ENCODE measurements at regions not wholly inside any gene's neighbourhood (a gene's known extent, or its start where the extent isn't known, plus 50 kb on each side); places are given as distances from the start of the nearest gene placed in this dataset.

DNA sequence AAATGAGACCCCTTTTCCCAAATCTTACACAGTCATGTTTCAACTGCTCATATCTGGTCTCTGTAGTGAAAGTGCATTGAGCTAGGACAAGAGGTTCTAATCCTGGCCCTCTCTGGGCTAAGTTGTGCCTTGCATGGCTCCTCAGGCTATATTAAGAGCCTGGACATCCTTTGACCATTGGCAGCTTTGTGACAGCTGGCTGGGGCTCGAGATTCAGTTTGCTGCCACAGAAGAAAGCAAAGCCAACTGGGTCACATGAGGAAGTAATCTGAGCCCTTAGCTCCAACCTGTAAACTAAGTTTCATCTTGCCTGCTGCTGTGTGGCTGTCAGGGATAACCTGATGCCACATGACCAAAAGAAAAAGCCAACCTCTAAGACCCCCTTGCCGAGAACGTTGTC, 51.8 kb upstream of the JADE1 start:
- peaks cover 17% of the 10 kb centered on the region for H3K4me1 Mint-ChIP-seq
- no peak overlapping the region for H3K4me3 Mint-ChIP-seq
- peak overlapping the region; percentile 50 for H3K27ac Mint-ChIP-seq
- ChIA-PET CTCF (interaction anchor here (1.5 kb wide), 1 partner anchor 45 kb away, joined by 4 read pairs; no protein-coding TSS in a partner anchor), POLR2A (interaction anchor here (0.6 kb wide), 1 partner anchor 84 kb away, joined by 3 read pairs; no protein-coding TSS in a partner anchor)
- H3K9me3 Mint-ChIP-seq = no peaks in the 10 kb centered on the region
- DNase-seq (ENCODE audit: low spot score) (no peak), ATAC-seq (peak; percentile 90)
- H3K36me3 Mint-ChIP-seq = no peaks in the 10 kb centered on the region
- no peaks in the 10 kb centered on the region for H3K27me3 Mint-ChIP-seq (ENCODE audit: low read depth)
- TF ChIP-seq GABPB1 (CRISPR knock-in tag; IDR thresholded peaks at IDR 0.05) (no peak), ZNF671 (CRISPR knock-in tag; IDR thresholded peaks at IDR 0.05) (no peak), TP53 (CRISPR knock-in tag; IDR thresholded peaks at IDR 0.05) (no peak), NFYB (CRISPR knock-in tag; conservative IDR thresholded peaks at IDR 0.05; ENCODE audit: low read depth) (no peak), KAT7 (CRISPR knock-in tag; IDR thresholded peaks at IDR 0.05; ENCODE audit: borderline replicate concordance) (no peak), ZBTB43 (CRISPR knock-in tag; IDR thresholded peaks at IDR 0.05) (no peak), ZNF138 (CRISPR knock-in tag; conservative IDR thresholded peaks at IDR 0.05) (no peak), IRF1 (CRISPR knock-in tag; IDR thresholded peaks at IDR 0.05) (no peak), FOXP1 (CRISPR knock-in tag; IDR thresholded peaks at IDR 0.05; ENCODE audit: borderline replicate concordance) (no peak), ZNF532 (CRISPR knock-in tag; IDR thresholded peaks at IDR 0.05; ENCODE audit: borderline replicate concordance) (no peak), ZNF219 (CRISPR knock-in tag; IDR thresholded peaks at IDR 0.05; ENCODE audit: borderline replicate concordance) (no peak), TEAD4 (CRISPR knock-in tag; IDR thresholded peaks at IDR 0.05) (no peak), NFE2L1 (CRISPR knock-in tag; IDR thresholded peaks at IDR 0.05) (no peak), ETV6 (CRISPR knock-in tag; IDR thresholded peaks at IDR 0.05) (0 out of 2 replicates have a peak, but pooled peaks have one; percentile 37), ZNF396 (CRISPR knock-in tag; IDR thresholded peaks at IDR 0.05; ENCODE audit: borderline replicate concordance) (no peak), TEAD1 (CRISPR knock-in tag; IDR thresholded peaks at IDR 0.05) (no peak), USF1 (CRISPR knock-in tag; IDR thresholded peaks at IDR 0.05) (peak; percentile 82), IRF2 (CRISPR knock-in tag; IDR thresholded peaks at IDR 0.05; ENCODE audit: borderline replicate concordance, low read depth) (no peak)
- TF ChIP-seq, protein P1, sequence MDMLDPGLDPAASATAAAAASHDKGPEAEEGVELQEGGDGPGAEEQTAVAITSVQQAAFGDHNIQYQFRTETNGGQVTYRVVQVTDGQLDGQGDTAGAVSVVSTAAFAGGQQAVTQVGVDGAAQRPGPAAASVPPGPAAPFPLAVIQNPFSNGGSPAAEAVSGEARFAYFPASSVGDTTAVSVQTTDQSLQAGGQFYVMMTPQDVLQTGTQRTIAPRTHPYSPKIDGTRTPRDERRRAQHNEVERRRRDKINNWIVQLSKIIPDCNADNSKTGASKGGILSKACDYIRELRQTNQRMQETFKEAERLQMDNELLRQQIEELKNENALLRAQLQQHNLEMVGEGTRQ (CRISPR knock-in tag; IDR thresholded peaks at IDR 0.05) = peak; percentile 87
- TF ChIP-seq, protein P2, sequence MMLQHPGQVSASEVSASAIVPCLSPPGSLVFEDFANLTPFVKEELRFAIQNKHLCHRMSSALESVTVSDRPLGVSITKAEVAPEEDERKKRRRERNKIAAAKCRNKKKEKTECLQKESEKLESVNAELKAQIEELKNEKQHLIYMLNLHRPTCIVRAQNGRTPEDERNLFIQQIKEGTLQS (CRISPR knock-in tag; conservative IDR thresholded peaks at IDR 0.05) = no peak
- TF ChIP-seq, protein P3, sequence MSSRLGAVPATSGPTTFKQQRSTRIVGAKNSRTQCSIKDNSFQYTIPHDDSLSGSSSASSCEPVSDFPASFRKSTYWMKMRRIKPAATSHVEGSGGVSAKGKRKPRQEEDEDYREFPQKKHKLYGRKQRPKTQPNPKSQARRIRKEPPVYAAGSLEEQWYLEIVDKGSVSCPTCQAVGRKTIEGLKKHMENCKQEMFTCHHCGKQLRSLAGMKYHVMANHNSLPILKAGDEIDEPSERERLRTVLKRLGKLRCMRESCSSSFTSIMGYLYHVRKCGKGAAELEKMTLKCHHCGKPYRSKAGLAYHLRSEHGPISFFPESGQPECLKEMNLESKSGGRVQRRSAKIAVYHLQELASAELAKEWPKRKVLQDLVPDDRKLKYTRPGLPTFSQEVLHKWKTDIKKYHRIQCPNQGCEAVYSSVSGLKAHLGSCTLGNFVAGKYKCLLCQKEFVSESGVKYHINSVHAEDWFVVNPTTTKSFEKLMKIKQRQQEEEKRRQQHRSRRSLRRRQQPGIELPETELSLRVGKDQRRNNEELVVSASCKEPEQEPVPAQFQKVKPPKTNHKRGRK (CRISPR knock-in tag; IDR thresholded peaks at IDR 0.05; ENCODE audit: borderline replicate concordance) = no peak
- TF ChIP-seq, protein P4, sequence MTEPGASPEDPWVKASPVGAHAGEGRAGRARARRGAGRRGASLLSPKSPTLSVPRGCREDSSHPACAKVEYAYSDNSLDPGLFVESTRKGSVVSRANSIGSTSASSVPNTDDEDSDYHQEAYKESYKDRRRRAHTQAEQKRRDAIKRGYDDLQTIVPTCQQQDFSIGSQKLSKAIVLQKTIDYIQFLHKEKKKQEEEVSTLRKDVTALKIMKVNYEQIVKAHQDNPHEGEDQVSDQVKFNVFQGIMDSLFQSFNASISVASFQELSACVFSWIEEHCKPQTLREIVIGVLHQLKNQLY (CRISPR knock-in tag; IDR thresholded peaks at IDR 0.05) = no peak
- TF ChIP-seq, protein P5, sequence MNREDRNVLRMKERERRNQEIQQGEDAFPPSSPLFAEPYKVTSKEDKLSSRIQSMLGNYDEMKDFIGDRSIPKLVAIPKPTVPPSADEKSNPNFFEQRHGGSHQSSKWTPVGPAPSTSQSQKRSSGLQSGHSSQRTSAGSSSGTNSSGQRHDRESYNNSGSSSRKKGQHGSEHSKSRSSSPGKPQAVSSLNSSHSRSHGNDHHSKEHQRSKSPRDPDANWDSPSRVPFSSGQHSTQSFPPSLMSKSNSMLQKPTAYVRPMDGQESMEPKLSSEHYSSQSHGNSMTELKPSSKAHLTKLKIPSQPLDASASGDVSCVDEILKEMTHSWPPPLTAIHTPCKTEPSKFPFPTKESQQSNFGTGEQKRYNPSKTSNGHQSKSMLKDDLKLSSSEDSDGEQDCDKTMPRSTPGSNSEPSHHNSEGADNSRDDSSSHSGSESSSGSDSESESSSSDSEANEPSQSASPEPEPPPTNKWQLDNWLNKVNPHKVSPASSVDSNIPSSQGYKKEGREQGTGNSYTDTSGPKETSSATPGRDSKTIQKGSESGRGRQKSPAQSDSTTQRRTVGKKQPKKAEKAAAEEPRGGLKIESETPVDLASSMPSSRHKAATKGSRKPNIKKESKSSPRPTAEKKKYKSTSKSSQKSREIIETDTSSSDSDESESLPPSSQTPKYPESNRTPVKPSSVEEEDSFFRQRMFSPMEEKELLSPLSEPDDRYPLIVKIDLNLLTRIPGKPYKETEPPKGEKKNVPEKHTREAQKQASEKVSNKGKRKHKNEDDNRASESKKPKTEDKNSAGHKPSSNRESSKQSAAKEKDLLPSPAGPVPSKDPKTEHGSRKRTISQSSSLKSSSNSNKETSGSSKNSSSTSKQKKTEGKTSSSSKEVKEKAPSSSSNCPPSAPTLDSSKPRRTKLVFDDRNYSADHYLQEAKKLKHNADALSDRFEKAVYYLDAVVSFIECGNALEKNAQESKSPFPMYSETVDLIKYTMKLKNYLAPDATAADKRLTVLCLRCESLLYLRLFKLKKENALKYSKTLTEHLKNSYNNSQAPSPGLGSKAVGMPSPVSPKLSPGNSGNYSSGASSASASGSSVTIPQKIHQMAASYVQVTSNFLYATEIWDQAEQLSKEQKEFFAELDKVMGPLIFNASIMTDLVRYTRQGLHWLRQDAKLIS (CRISPR knock-in tag; IDR thresholded peaks at IDR 0.05; ENCODE audit: borderline replicate concordance) = no peak
